HG02973 (cell line): ENCODE measurements at regions not wholly inside any gene's neighbourhood (a gene's known extent, or its start where the extent isn't known, plus 50 kb on each side); places are given as distances from the start of the nearest gene placed in this dataset.

Experiments used
- ATAC-seq: cut with Tn5 transposase; IDR thresholded peaks from one replicate; pipeline ENCODE4 v1.9.1; 2021; ENCODE audit warnings: moderate library complexity; ENCODE audit not compliant: unreplicated experiment

- ATAC-seq = no peak
Observed at GRCh38 chr1:82931006-82931405, 1067.9 kb downstream of the TTLL7 start.

- ATAC-seq = no peak
Observed at GRCh38 chr1:82927753-82928152, 1071.2 kb downstream of the TTLL7 start.

- no peak for ATAC-seq
Observed at GRCh38 chr1:82924666-82925065, 1074.3 kb downstream of the TTLL7 start.

- no peak for ATAC-seq
Observed at GRCh38 chr1:82923931-82924330, 1075.0 kb downstream of the TTLL7 start.

GRCh38 chr1:82921759-82922158 is 1077.2 kb downstream of the TTLL7 start:
- no peak for ATAC-seq

- no peak for ATAC-seq
Observed at GRCh38 chr1:82920418-82921248, 1078.3 kb downstream of the TTLL7 start.

- no peak for ATAC-seq
Observed at GRCh38 chr1:82919837-82920236, 1079.1 kb downstream of the TTLL7 start.

GRCh38 chr1:82907313-82907712 is 1091.6 kb downstream of the TTLL7 start:
- ATAC-seq = no peak

- no peak for ATAC-seq
Observed at GRCh38 chr1:82903626-82904025, 1095.3 kb downstream of the TTLL7 start.

GRCh38 chr1:82901561-82901960 is 1097.4 kb downstream of the TTLL7 start:
- ATAC-seq = no peak

GRCh38 chr1:82901118-82901517 is 1097.8 kb downstream of the TTLL7 start:
- ATAC-seq = no peak

- no peak for ATAC-seq
Observed at GRCh38 chr1:82899017-82899416, 1098.3 kb downstream of the ADGRL2 start.

- ATAC-seq = no peak
Observed at GRCh38 chr1:82897549-82897948, 1096.8 kb downstream of the ADGRL2 start.

GRCh38 chr1:82896036-82896435 is 1095.3 kb downstream of the ADGRL2 start:
- no peak for ATAC-seq

- no peak for ATAC-seq
Observed at GRCh38 chr1:82894635-82895034, 1093.9 kb downstream of the ADGRL2 start.

GRCh38 chr1:82893712-82894470 is 1093.2 kb downstream of the ADGRL2 start:
- ATAC-seq = no peak

- ATAC-seq = no peak
Observed at GRCh38 chr1:82880506-82880905, 1079.8 kb downstream of the ADGRL2 start.

GRCh38 chr1:82879701-82880305 is 1079.1 kb downstream of the ADGRL2 start:
- no peak for ATAC-seq

- ATAC-seq = no peak
Observed at GRCh38 chr1:82875170-82875569, 1074.4 kb downstream of the ADGRL2 start.

- ATAC-seq = no peak
Observed at GRCh38 chr1:82874041-82874440, 1073.3 kb downstream of the ADGRL2 start.

- no peak for ATAC-seq
Observed at GRCh38 chr1:82870332-82870731, 1069.6 kb downstream of the ADGRL2 start.

GRCh38 chr1:82867781-82868180 is 1067.0 kb downstream of the ADGRL2 start:
- no peak for ATAC-seq
